Fibroblast of gingiva (primary cell): ENCODE measurements at regions not wholly inside any gene's neighbourhood (a gene's known extent, or its start where the extent isn't known, plus 50 kb on each side); places are given as distances from the start of the nearest gene placed in this dataset.
"Not testable (repeated sequence)": the region's sequence is repeated elsewhere in the genome, so short reads cannot be mapped to it uniquely, and the experiment has no call there.

ENCODE experiments used
- DNase-seq: peaks from one replicate; pipeline ENCODE4 v3.0.0-alpha.2; 2011; ENCODE audit warnings: low read depth

- DNase-seq, result peak; percentile 69
These were observed 100.5 kb upstream of the ITPRID2 start for GRCh38 chr2:181790716-181791649.

GRCh38 chr2:181792906-181793305 lies 98.6 kb upstream of the ITPRID2 start:
- DNase-seq, result no peak

- DNase-seq, result peak; percentile 20
These were observed 93.5 kb upstream of the ITPRID2 start for GRCh38 chr2:181798022-181798421.

- not testable (repeated sequence) for DNase-seq
These were observed 89.2 kb upstream of the ITPRID2 start for GRCh38 chr2:181802300-181802699.

- not testable (repeated sequence) for DNase-seq
These were observed 87.4 kb upstream of the ITPRID2 start for GRCh38 chr2:181803903-181804799.

- peak; percentile 8 for DNase-seq
These were observed 86.1 kb upstream of the ITPRID2 start for GRCh38 chr2:181805228-181806038.

- DNase-seq, result no peak
These were observed 85.5 kb upstream of the ITPRID2 start for GRCh38 chr2:181806039-181806392.

- DNase-seq, result no peak
These were observed 84.0 kb upstream of the ITPRID2 start for GRCh38 chr2:181807526-181807925.

- peak; percentile 49 for DNase-seq
These were observed 80.5 kb upstream of the ITPRID2 start for GRCh38 chr2:181810823-181811695.

GRCh38 chr2:181812106-181812743 lies 79.3 kb upstream of the ITPRID2 start:
- no peak for DNase-seq

- DNase-seq, result peak; percentile 28
These were observed 77.5 kb upstream of the ITPRID2 start for GRCh38 chr2:181814057-181814491.

- no peak for DNase-seq
These were observed 74.0 kb upstream of the ITPRID2 start for GRCh38 chr2:181817509-181817908.

- no peak for DNase-seq
These were observed 73.4 kb upstream of the ITPRID2 start for GRCh38 chr2:181818058-181818680.

- DNase-seq, result no peak
These were observed 72.7 kb upstream of the ITPRID2 start for GRCh38 chr2:181818840-181819239.

GRCh38 chr2:181821049-181821448 lies 70.5 kb upstream of the ITPRID2 start:
- DNase-seq, result no peak

- DNase-seq, result no peak
These were observed 69.4 kb upstream of the ITPRID2 start for GRCh38 chr2:181822097-181822496.

GRCh38 chr2:181823405-181823804 lies 68.1 kb upstream of the ITPRID2 start:
- DNase-seq, result no peak

- no peak for DNase-seq
These were observed 63.3 kb upstream of the ITPRID2 start for GRCh38 chr2:181828122-181828705.

- no peak for DNase-seq
These were observed 62.3 kb upstream of the ITPRID2 start for GRCh38 chr2:181829230-181829629.

GRCh38 chr2:181832015-181832414 lies 59.5 kb upstream of the ITPRID2 start:
- no peak for DNase-seq
